ENCODE measurements at regions not wholly inside any gene's neighbourhood (a gene's known extent, or its start where the extent isn't known, plus 50 kb on each side); places are given as distances from the start of the nearest gene placed in this dataset.

DNA sequence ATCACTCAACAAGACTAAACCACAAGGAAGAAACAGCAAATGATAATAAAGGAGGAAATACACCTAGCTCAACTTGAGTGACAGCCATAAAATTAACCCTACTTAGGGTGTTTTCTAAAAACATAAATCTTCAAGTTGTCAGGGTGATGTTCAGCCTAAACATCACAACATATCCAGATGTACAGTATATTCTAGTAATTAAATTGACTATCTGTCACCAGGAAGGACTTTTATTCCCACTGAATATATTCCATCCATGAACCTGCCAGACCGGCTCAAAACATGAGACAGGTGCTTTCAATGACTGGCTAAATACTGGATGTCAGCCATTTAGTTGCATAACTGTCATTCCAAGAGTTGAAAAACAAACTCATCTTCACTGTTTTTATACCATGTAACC, 298.1 kb upstream of the NEBL start:
- TF ChIP-seq, protein P1, sequence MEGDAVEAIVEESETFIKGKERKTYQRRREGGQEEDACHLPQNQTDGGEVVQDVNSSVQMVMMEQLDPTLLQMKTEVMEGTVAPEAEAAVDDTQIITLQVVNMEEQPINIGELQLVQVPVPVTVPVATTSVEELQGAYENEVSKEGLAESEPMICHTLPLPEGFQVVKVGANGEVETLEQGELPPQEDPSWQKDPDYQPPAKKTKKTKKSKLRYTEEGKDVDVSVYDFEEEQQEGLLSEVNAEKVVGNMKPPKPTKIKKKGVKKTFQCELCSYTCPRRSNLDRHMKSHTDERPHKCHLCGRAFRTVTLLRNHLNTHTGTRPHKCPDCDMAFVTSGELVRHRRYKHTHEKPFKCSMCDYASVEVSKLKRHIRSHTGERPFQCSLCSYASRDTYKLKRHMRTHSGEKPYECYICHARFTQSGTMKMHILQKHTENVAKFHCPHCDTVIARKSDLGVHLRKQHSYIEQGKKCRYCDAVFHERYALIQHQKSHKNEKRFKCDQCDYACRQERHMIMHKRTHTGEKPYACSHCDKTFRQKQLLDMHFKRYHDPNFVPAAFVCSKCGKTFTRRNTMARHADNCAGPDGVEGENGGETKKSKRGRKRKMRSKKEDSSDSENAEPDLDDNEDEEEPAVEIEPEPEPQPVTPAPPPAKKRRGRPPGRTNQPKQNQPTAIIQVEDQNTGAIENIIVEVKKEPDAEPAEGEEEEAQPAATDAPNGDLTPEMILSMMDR (IDR thresholded peaks at IDR 0.05): no peak
- TF ChIP-seq POLR2A (IDR thresholded peaks at IDR 0.05): no peak
